ENCODE measurements at regions not wholly inside any gene's neighbourhood (a gene's known extent, or its start where the extent isn't known, plus 50 kb on each side); places are given as distances from the start of the nearest gene placed in this dataset.

GRCh38 chrX:137896123-137896522 lies 330.2 kb downstream of the ZIC3 start:
- POLR2A ChIA-PET, result no interaction called here
- no peak overlapping the region for H3K4me3 Mint-ChIP-seq

DNA sequence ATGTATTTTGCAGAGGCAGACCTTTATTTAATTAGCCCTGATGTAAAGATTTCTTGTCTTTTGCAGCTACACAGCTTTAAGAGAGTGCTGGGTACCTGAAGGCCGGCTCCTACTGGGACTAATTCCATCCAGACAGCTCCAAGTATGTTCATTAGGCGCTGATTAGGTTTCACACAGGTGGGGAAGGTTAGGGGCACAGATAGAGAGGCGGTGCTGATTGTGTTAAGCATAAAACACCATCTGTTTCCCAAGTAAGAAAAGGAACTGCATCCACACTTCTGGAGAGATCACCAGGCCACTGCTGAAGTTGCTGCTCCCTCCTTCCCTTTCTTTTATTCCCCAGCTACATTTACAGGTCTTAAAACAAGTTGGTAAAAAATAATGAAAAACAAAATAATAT lies 349.5 kb downstream of the ZIC3 start:
- TF ChIP-seq, protein P1, sequence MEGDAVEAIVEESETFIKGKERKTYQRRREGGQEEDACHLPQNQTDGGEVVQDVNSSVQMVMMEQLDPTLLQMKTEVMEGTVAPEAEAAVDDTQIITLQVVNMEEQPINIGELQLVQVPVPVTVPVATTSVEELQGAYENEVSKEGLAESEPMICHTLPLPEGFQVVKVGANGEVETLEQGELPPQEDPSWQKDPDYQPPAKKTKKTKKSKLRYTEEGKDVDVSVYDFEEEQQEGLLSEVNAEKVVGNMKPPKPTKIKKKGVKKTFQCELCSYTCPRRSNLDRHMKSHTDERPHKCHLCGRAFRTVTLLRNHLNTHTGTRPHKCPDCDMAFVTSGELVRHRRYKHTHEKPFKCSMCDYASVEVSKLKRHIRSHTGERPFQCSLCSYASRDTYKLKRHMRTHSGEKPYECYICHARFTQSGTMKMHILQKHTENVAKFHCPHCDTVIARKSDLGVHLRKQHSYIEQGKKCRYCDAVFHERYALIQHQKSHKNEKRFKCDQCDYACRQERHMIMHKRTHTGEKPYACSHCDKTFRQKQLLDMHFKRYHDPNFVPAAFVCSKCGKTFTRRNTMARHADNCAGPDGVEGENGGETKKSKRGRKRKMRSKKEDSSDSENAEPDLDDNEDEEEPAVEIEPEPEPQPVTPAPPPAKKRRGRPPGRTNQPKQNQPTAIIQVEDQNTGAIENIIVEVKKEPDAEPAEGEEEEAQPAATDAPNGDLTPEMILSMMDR (IDR thresholded peaks at IDR 0.05), result no peak
- ChIA-PET CTCF (no interaction called here), POLR2A (no interaction called here)
- Mint-ChIP-seq H3K27me3 (no peaks in the 10 kb centered on the region), H3K4me3 (no peak overlapping the region), H3K9me3 (peaks cover 2% of the 10 kb centered on the region), H3K36me3 (ENCODE audit: low read depth) (no peaks in the 10 kb centered on the region), H3K4me1 (ENCODE audit: low read depth) (no peaks in the 10 kb centered on the region), H3K27ac (no peak overlapping the region)
- intact Hi-C loops (cut with micrococcal nuclease), result no loop called here
- no peak for DNase-seq
- no peak for ATAC-seq

More at GRCh38 chrX:137896123-137896522, 330.2 kb downstream of the ZIC3 start:
- no peak for ATAC-seq
- Mint-ChIP-seq H3K4me1 (ENCODE audit: low read depth) (no peaks in the 10 kb centered on the region), H3K27ac (no peak overlapping the region), H3K27me3 (no peaks in the 10 kb centered on the region), H3K9me3 (no peaks in the 10 kb centered on the region), H3K36me3 (ENCODE audit: low read depth) (no peaks in the 10 kb centered on the region)
- TF ChIP-seq, protein P1 (IDR thresholded peaks at IDR 0.05), result no peak
- DNase-seq, result no peak
- intact Hi-C loops (cut with micrococcal nuclease), result no loop called here
- CTCF ChIA-PET, result no interaction called here

- Mint-ChIP-seq H3K4me1 (ENCODE audit: low read depth) (no peaks in the 10 kb centered on the region), H3K27me3 (no peaks in the 10 kb centered on the region), H3K4me3 (no peak overlapping the region), H3K9me3 (peaks cover 2% of the 10 kb centered on the region), H3K36me3 (ENCODE audit: low read depth) (no peaks in the 10 kb centered on the region), H3K27ac (no peak overlapping the region)
- CTCF ChIA-PET, result no interaction called here
- TF ChIP-seq, protein P1 (IDR thresholded peaks at IDR 0.05), result no peak
- ATAC-seq (no peak), DNase-seq (no peak)
- POLR2A ChIA-PET, result no interaction called here
- intact Hi-C loops (cut with micrococcal nuclease), result no loop called here
Measured at GRCh38 chrX:137916090-137916746, 350.3 kb downstream of the ZIC3 start.

- Mint-ChIP-seq H3K36me3 (ENCODE audit: low read depth) (no peaks in the 10 kb centered on the region), H3K27me3 (no peaks in the 10 kb centered on the region), H3K27ac (no peak overlapping the region), H3K4me1 (ENCODE audit: low read depth) (no peaks in the 10 kb centered on the region), H3K9me3 (no peaks in the 10 kb centered on the region), H3K4me3 (no peak overlapping the region)
- ChIA-PET CTCF (no interaction called here), POLR2A (no interaction called here)
- intact Hi-C loops (cut with micrococcal nuclease), result no loop called here
- TF ChIP-seq, protein P1 (IDR thresholded peaks at IDR 0.05), result no peak
- DNase-seq (no peak), ATAC-seq (no peak)
Measured at GRCh38 chrX:137926090-137926489, 360.2 kb downstream of the ZIC3 start.

DNA sequence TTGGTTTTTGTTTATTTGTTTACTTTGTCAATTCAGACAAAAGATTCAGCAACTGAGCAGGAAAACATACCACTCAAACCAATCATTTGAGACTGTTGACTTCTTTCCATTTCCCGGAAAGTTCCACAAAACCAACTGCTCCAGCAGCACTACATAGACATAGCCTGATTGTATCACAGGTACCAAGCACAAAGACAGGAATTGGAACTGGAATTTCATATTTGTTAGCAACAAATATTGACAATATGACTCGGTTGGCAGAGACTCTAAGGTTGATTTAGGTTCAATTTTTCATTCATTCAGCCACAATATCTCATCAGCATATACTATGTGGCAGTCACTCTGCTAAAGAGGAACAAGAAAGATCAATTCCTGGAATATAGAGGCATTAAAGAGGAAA lies 364.0 kb downstream of the ZIC3 start:
- Mint-ChIP-seq H3K9me3 (peaks cover 2% of the 10 kb centered on the region), H3K36me3 (ENCODE audit: low read depth) (no peaks in the 10 kb centered on the region), H3K4me1 (ENCODE audit: low read depth) (no peaks in the 10 kb centered on the region), H3K4me3 (no peak overlapping the region), H3K27me3 (no peaks in the 10 kb centered on the region), H3K27ac (no peak overlapping the region)
- intact Hi-C loops (cut with micrococcal nuclease), result no loop called here
- CTCF ChIA-PET, result no interaction called here
- TF ChIP-seq, protein P1 (IDR thresholded peaks at IDR 0.05), result no peak
- ATAC-seq, result no peak
- DNase-seq, result no peak
- POLR2A ChIA-PET, result no interaction called here
